Vagina (tissue), 2 donors: ENCODE measurements at regions not wholly inside any gene's neighbourhood (a gene's known extent, or its start where the extent isn't known, plus 50 kb on each side); places are given as distances from the start of the nearest gene placed in this dataset.

Experiments
- DNase-seq, 2 donors: peaks; one replicate each; pipeline ENCODE4 v3.0.0-alpha.2; 2017; ENCODE audit errors: extremely low spot score in 2 of 2
- H3K27ac ChIP-seq: fragments of 200-600 bp; sonication (generic); one replicate; pipeline ENCODE4 v1.5.1; 2019
- H3K27me3 ChIP-seq: fragments of 200-600 bp; sonication (generic); one replicate; pipeline ENCODE4 v1.5.1; 2019
- H3K36me3 ChIP-seq, 2 donors: fragments of 200-600 bp; sonication (generic); one replicate each; pipeline ENCODE4 v1.5.1; 2017 to 2019
- H3K4me1 ChIP-seq: fragments of 200-600 bp; sonication (generic); one replicate; pipeline ENCODE4 v1.5.1; 2019
- H3K4me3 ChIP-seq, 2 donors: fragments of 200-600 bp; sonication (generic); 1 replicate in 1 of 2; 2 replicates in 1 of 2; pipeline ENCODE4 v1.5.1; 2016 to 2019
- H3K9me3 ChIP-seq: fragments of 200-600 bp; sonication (generic); one replicate; pipeline ENCODE4 v1.5.1; 2019
- CTCF ChIP-seq, 3 experiments: fragments of 450-650 bp in 2 of 3; fragments of 200-600 bp in 1 of 3; sonication (generic) in 1 of 3; IDR thresholded peaks; one replicate each; pipeline ENCODE4 v1.5.1; 2017 to 2019; ENCODE audit warnings: antibody characterized with exemption in 3 of 3, mild to moderate bottlenecking in 2 of 3, moderate library complexity in 2 of 3
- POLR2A ChIP-seq, 2 donors: fragments of 450-650 bp; IDR thresholded peaks; one replicate each; pipeline ENCODE4 v1.6.1; 2017; ENCODE audit warnings: antibody characterized with exemption in 2 of 2, mild to moderate bottlenecking in 2 of 2, moderate library complexity in 2 of 2
- POLR2AphosphoS5 ChIP-seq, 2 donors: sonication (generic); formaldehyde crosslinking; IDR thresholded peaks; one replicate each; pipeline ENCODE4 v1.9.0; 2017; ENCODE audit warnings: antibody characterized with exemption in 2 of 2, mild to moderate bottlenecking in 2 of 2, low read depth in 1 of 2; ENCODE audit not compliant: insufficient read depth in 1 of 2
- intact Hi-C: fragments of 100-400 bp; cut with DNase I; formaldehyde crosslinking; loops from one replicate; pipeline ENCODE4 v1.15.1; 2023

GRCh38 chr18:41690332-41691127 lies 264.5 kb upstream of the PIK3C3 start:
- H3K4me1 ChIP-seq = no peaks in the 10 kb centered on the region
- no peaks in the 10 kb centered on the region for H3K9me3 ChIP-seq
- TF ChIP-seq POLR2AphosphoS5 (IDR thresholded peaks at IDR 0.05; ENCODE audit: insufficient read depth in 1 of 2, low read depth in 1 of 2) (no peak), CTCF (IDR thresholded peaks at IDR 0.05) (no peak), POLR2A (IDR thresholded peaks at IDR 0.05) (no peak)
- H3K27me3 ChIP-seq = no peaks in the 10 kb centered on the region
- H3K36me3 ChIP-seq = no peaks in the 10 kb centered on the region
- no peak overlapping the region for H3K27ac ChIP-seq
- H3K4me3 ChIP-seq = no peak overlapping the region
- no peak for DNase-seq
- intact Hi-C loops = no loop called here

GRCh38 chr18:41687138-41687537 lies 267.9 kb upstream of the PIK3C3 start:
- DNase-seq = no peak

GRCh38 chr18:41681138-41681880 lies 273.7 kb upstream of the PIK3C3 start:
- Histone ChIP-seq H3K27ac (no peak overlapping the region), H3K27me3 (no peaks in the 10 kb centered on the region), H3K9me3 (no peaks in the 10 kb centered on the region), H3K4me1 (no peaks in the 10 kb centered on the region), H3K36me3 (no peaks in the 10 kb centered on the region), H3K4me3 (no peak overlapping the region)
- TF ChIP-seq CTCF (IDR thresholded peaks at IDR 0.05) = no peak
- TF ChIP-seq POLR2A (IDR thresholded peaks at IDR 0.05) = no peak
- no peak for TF ChIP-seq POLR2AphosphoS5 (IDR thresholded peaks at IDR 0.05; ENCODE audit: insufficient read depth in 1 of 2, low read depth in 1 of 2)
- no peak for DNase-seq
- intact Hi-C loops = no loop called here

More at GRCh38 chr18:41687138-41687537, 267.9 kb upstream of the PIK3C3 start:
- Histone ChIP-seq H3K27ac (no peak overlapping the region), H3K36me3 (no peaks in the 10 kb centered on the region), H3K27me3 (no peaks in the 10 kb centered on the region), H3K4me1 (no peaks in the 10 kb centered on the region), H3K4me3 (no peak overlapping the region), H3K9me3 (no peaks in the 10 kb centered on the region)
- intact Hi-C loops = no loop called here
- no peak for TF ChIP-seq POLR2A (IDR thresholded peaks at IDR 0.05)
- no peak for TF ChIP-seq POLR2AphosphoS5 (IDR thresholded peaks at IDR 0.05; ENCODE audit: insufficient read depth in 1 of 2, low read depth in 1 of 2)
- TF ChIP-seq CTCF (IDR thresholded peaks at IDR 0.05) = no peak

- intact Hi-C loops = no loop called here
- Histone ChIP-seq H3K4me3 (no peak overlapping the region), H3K4me1 (no peaks in the 10 kb centered on the region), H3K36me3 (no peaks in the 10 kb centered on the region), H3K27me3 (no peaks in the 10 kb centered on the region), H3K27ac (no peak overlapping the region), H3K9me3 (no peaks in the 10 kb centered on the region)
- TF ChIP-seq POLR2A (IDR thresholded peaks at IDR 0.05) (no peak), POLR2AphosphoS5 (IDR thresholded peaks at IDR 0.05; ENCODE audit: insufficient read depth in 1 of 2, low read depth in 1 of 2) (no peak), CTCF (IDR thresholded peaks at IDR 0.05) (no peak)
- DNase-seq = no peak
Observed at GRCh38 chr18:41674506-41674905, 280.5 kb upstream of the PIK3C3 start.

DNA sequence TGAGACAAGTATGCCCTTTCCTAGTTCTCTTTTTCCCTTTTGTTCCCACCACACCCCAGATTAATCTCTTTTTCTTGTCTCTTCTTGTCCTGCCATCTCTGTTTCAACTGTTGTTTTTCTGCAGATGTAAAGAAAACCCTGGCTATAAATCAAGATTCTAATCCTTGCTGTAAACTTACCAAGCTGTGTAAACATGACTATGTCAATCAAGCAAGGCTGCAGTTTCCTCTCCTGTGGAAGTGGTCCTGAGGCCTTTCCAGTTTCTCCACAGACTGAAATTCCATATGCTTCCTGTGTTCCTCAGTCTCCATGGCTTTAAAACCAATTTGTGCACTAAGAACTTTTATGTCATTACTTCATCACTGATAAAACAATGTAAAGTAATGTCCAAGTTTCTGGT lies 288.8 kb upstream of the PIK3C3 start:
- TF ChIP-seq CTCF (IDR thresholded peaks at IDR 0.05) (no peak), POLR2A (IDR thresholded peaks at IDR 0.05) (no peak), POLR2AphosphoS5 (IDR thresholded peaks at IDR 0.05; ENCODE audit: insufficient read depth in 1 of 2, low read depth in 1 of 2) (no peak)
- H3K27ac ChIP-seq = no peak overlapping the region
- DNase-seq = no peak
- H3K36me3 ChIP-seq = no peaks in the 10 kb centered on the region
- no peaks in the 10 kb centered on the region for H3K9me3 ChIP-seq
- intact Hi-C loops = no loop called here
- H3K4me3 ChIP-seq = no peak overlapping the region
- no peaks in the 10 kb centered on the region for H3K4me1 ChIP-seq
- H3K27me3 ChIP-seq = no peaks in the 10 kb centered on the region
